ENCODE measurements at regions not wholly inside any gene's neighbourhood (a gene's known extent, or its start where the extent isn't known, plus 50 kb on each side); places are given as distances from the start of the nearest gene placed in this dataset.

GRCh38 chr1:103945774-103946173, 196.1 kb downstream of the AMY1C start:
- CTCF ChIA-PET, result interaction anchor here (0.7 to 3.5 kb wide), 2 partner anchors 159 to 187 kb away, joined by 3 to 22 read pairs; no protein-coding TSS in a partner anchor
- no peaks in the 10 kb centered on the region for H3K4me1 Mint-ChIP-seq (ENCODE audit: insufficient read depth, unreplicated experiment)
- no peak for TF ChIP-seq CTCF (IDR thresholded peaks at IDR 0.05; ENCODE audit: unreplicated experiment)
- DNase-seq (ENCODE audit: unreplicated experiment), result no peak
- no TSS peak for BruUV-seq (replicated peaks)
- intact Hi-C loops (cut with micrococcal nuclease), result loop anchor here (5.0 kb wide), 2 partner anchors 702 to 1847 kb away; no protein-coding TSS in a partner anchor
- H3K4me3 Mint-ChIP-seq (ENCODE audit: unreplicated experiment), result no peak overlapping the region
- POLR2A ChIA-PET, result no interaction called here
- H3K9me3 Mint-ChIP-seq (ENCODE audit: unreplicated experiment), result no peaks in the 10 kb centered on the region
- H3K36me3 Mint-ChIP-seq (ENCODE audit: insufficient read depth, unreplicated experiment), result no peaks in the 10 kb centered on the region
- no peak overlapping the region for H3K27ac Mint-ChIP-seq (ENCODE audit: low read depth, unreplicated experiment)
- H3K27me3 Mint-ChIP-seq (ENCODE audit: insufficient read depth, unreplicated experiment), result peaks cover 11% of the 10 kb centered on the region

- Mint-ChIP-seq H3K27ac (ENCODE audit: low read depth, unreplicated experiment) (no peak overlapping the region), H3K4me3 (ENCODE audit: unreplicated experiment) (no peak overlapping the region), H3K27me3 (ENCODE audit: insufficient read depth, unreplicated experiment) (no peaks in the 10 kb centered on the region), H3K4me1 (ENCODE audit: insufficient read depth, unreplicated experiment) (no peaks in the 10 kb centered on the region), H3K36me3 (ENCODE audit: insufficient read depth, unreplicated experiment) (no peaks in the 10 kb centered on the region), H3K9me3 (ENCODE audit: unreplicated experiment) (no peaks in the 10 kb centered on the region)
- ChIA-PET POLR2A (no interaction called here), CTCF (interaction anchor here (0.6 to 4.1 kb wide), 6 partner anchors 12 to 523 kb away, joined by 3 to 45 read pairs (median 4); no protein-coding TSS in a partner anchor)
- intact Hi-C loops (cut with micrococcal nuclease), result loop anchor here (1.0 to 5.0 kb wide), 3 partner anchors 184 to 1844 kb away; no protein-coding TSS in a partner anchor
- peak; percentile 44 for TF ChIP-seq CTCF (IDR thresholded peaks at IDR 0.05; ENCODE audit: unreplicated experiment)
- peak; percentile 30 for DNase-seq (ENCODE audit: unreplicated experiment)
- BruUV-seq (replicated peaks), result no TSS peak
Observed at GRCh38 chr1:103948526-103948925, 198.8 kb downstream of the AMY1C start.

GRCh38 chr1:103949779-103950178, 200.1 kb downstream of the AMY1C start:
- no peaks in the 10 kb centered on the region for H3K9me3 Mint-ChIP-seq (ENCODE audit: unreplicated experiment)
- H3K36me3 Mint-ChIP-seq (ENCODE audit: insufficient read depth, unreplicated experiment), result no peaks in the 10 kb centered on the region
- no peak overlapping the region for H3K4me3 Mint-ChIP-seq (ENCODE audit: unreplicated experiment)
- CTCF ChIA-PET, result interaction anchor here (0.6 to 4.1 kb wide), 3 partner anchors 11 to 753 kb away, joined by 3 to 45 read pairs (median 3); no protein-coding TSS in a partner anchor
- intact Hi-C loops (cut with micrococcal nuclease), result loop anchor here (5.0 kb wide), 2 partner anchors 698 to 1843 kb away; no protein-coding TSS in a partner anchor
- TF ChIP-seq CTCF (IDR thresholded peaks at IDR 0.05; ENCODE audit: unreplicated experiment), result no peak
- no peaks in the 10 kb centered on the region for H3K27me3 Mint-ChIP-seq (ENCODE audit: insufficient read depth, unreplicated experiment)
- no TSS peak for BruUV-seq (replicated peaks)
- no peaks in the 10 kb centered on the region for H3K4me1 Mint-ChIP-seq (ENCODE audit: insufficient read depth, unreplicated experiment)
- POLR2A ChIA-PET, result no interaction called here
- H3K27ac Mint-ChIP-seq (ENCODE audit: low read depth, unreplicated experiment), result no peak overlapping the region
- DNase-seq (ENCODE audit: unreplicated experiment), result no peak

GRCh38 chr1:103953386-103953785, 203.7 kb downstream of the AMY1C start:
- H3K9me3 Mint-ChIP-seq (ENCODE audit: unreplicated experiment), result no peaks in the 10 kb centered on the region
- H3K27ac Mint-ChIP-seq (ENCODE audit: low read depth, unreplicated experiment), result no peak overlapping the region
- no peak for TF ChIP-seq CTCF (IDR thresholded peaks at IDR 0.05; ENCODE audit: unreplicated experiment)
- no peaks in the 10 kb centered on the region for H3K36me3 Mint-ChIP-seq (ENCODE audit: insufficient read depth, unreplicated experiment)
- no peaks in the 10 kb centered on the region for H3K4me1 Mint-ChIP-seq (ENCODE audit: insufficient read depth, unreplicated experiment)
- no peak for DNase-seq (ENCODE audit: unreplicated experiment)
- no peak overlapping the region for H3K4me3 Mint-ChIP-seq (ENCODE audit: unreplicated experiment)
- H3K27me3 Mint-ChIP-seq (ENCODE audit: insufficient read depth, unreplicated experiment), result no peaks in the 10 kb centered on the region
- CTCF ChIA-PET, result interaction anchor here (1.3 kb wide), 1 partner anchor 178 kb away, joined by 3 read pairs; no protein-coding TSS in a partner anchor
- intact Hi-C loops (cut with micrococcal nuclease), result no loop called here
- no TSS peak for BruUV-seq (replicated peaks)
- POLR2A ChIA-PET, result no interaction called here

Data from MCF 10A (cell line).